Fibroblast of lung (primary cell): ENCODE measurements at regions not wholly inside any gene's neighbourhood (a gene's known extent, or its start where the extent isn't known, plus 50 kb on each side); places are given as distances from the start of the nearest gene placed in this dataset.

Experiments
- EZH2 ChIP-seq: IDR thresholded peaks from 2 replicates; pipeline ENCODE4 v1.5.1; 2012; ENCODE audit warnings: low read length, control low read depth, mild to moderate bottlenecking; ENCODE audit errors: missing control alignments
- TF ChIP-seq, protein P1 (sequence below), 2 donors: IDR thresholded peaks in 1 of 2; conservative IDR thresholded peaks in 1 of 2; 1 replicate in 1 of 2; 2 replicates in 1 of 2; pipeline ENCODE4 v1.5.1; 2011 to 2012; ENCODE audit warnings: low read length in 2 of 2, control low read depth in 1 of 2, inconsistent platforms in 1 of 2, low read depth in 1 of 2, mild to moderate bottlenecking in 1 of 2

DNA sequence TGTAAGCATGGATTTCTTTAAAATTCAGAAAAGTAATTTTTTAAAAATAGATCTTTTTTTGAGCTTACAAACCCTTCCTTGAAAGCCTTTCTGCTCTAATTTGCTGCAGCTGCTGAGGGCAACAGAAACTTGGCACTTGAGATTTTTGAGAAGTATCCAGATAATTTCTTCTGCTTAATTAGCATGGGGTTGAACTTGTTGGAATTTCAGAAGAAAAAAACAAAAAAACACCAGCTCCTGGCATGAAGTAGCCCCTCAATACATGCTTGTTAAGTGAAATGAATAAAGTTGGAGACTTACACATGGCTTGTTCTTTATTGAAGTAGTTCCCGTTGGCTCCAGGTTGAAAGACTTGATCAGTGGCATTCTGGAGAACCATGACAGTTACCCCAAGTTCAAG, 331.4 kb upstream of the RAG2 start:
- TF ChIP-seq, protein P1, sequence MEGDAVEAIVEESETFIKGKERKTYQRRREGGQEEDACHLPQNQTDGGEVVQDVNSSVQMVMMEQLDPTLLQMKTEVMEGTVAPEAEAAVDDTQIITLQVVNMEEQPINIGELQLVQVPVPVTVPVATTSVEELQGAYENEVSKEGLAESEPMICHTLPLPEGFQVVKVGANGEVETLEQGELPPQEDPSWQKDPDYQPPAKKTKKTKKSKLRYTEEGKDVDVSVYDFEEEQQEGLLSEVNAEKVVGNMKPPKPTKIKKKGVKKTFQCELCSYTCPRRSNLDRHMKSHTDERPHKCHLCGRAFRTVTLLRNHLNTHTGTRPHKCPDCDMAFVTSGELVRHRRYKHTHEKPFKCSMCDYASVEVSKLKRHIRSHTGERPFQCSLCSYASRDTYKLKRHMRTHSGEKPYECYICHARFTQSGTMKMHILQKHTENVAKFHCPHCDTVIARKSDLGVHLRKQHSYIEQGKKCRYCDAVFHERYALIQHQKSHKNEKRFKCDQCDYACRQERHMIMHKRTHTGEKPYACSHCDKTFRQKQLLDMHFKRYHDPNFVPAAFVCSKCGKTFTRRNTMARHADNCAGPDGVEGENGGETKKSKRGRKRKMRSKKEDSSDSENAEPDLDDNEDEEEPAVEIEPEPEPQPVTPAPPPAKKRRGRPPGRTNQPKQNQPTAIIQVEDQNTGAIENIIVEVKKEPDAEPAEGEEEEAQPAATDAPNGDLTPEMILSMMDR (conservative IDR thresholded peaks at IDR 0.05 in 1 of 2, IDR thresholded peaks at IDR 0.05 in 1 of 2; ENCODE audit: low read depth in 1 of 2, low read length in 2 of 2): no peak
- no peak for TF ChIP-seq EZH2
